Mesenchymal stem cell (in vitro differentiated cells and primary cell): ENCODE measurements at regions not wholly inside any gene's neighbourhood (a gene's known extent, or its start where the extent isn't known, plus 50 kb on each side); places are given as distances from the start of the nearest gene placed in this dataset.
"Not testable (repeated sequence)": the region's sequence is repeated elsewhere in the genome, so short reads cannot be mapped to it uniquely, and the experiment has no call there.

Experiments
- DNase-seq: peaks from one replicate; pipeline ENCODE4 v3.0.0-alpha.2; 2013
- H2AFZ ChIP-seq: one replicate; pipeline ENCODE4 v1.6.1; 2013; ENCODE audit warnings: low read depth, mild to moderate bottlenecking, control low read depth, inconsistent platforms, low read length, moderate library complexity
- H2AK5ac ChIP-seq: 2 replicates; pipeline ENCODE4 v1.6.1; 2013; ENCODE audit warnings: low read length, moderate library complexity, mild to moderate bottlenecking, inconsistent platforms; ENCODE audit not compliant: severe bottlenecking
- H2BK120ac ChIP-seq: one replicate; pipeline ENCODE4 v1.6.1; 2013; ENCODE audit warnings: low read depth, mild to moderate bottlenecking, inconsistent platforms, low read length, moderate library complexity
- H2BK12ac ChIP-seq, 2 experiments: one replicate each; pipeline ENCODE4 v1.6.1; 2013; ENCODE audit warnings: inconsistent platforms in 2 of 2, low read length in 2 of 2, mild to moderate bottlenecking in 2 of 2, moderate library complexity in 2 of 2, control low read depth in 1 of 2
- H2BK15ac ChIP-seq: one replicate; pipeline ENCODE4 v1.6.1; 2013; ENCODE audit warnings: mild to moderate bottlenecking, low read depth, inconsistent platforms; ENCODE audit not compliant: poor library complexity, severe bottlenecking
- H2BK5ac ChIP-seq: 2 replicates; pipeline ENCODE4 v1.6.1; 2013; ENCODE audit warnings: low read depth, mild to moderate bottlenecking, low read length, control low read depth, inconsistent platforms; ENCODE audit not compliant: poor library complexity, severe bottlenecking
- H3K14ac ChIP-seq, 2 experiments: one replicate each; pipeline ENCODE4 v1.6.1; 2013; ENCODE audit warnings: inconsistent platforms in 2 of 2, low read length in 2 of 2, control low read depth in 1 of 2, mild to moderate bottlenecking in 1 of 2, moderate library complexity in 1 of 2
- H3K18ac ChIP-seq, 2 experiments: one replicate each; pipeline ENCODE4 v1.6.1; 2013; ENCODE audit warnings: inconsistent platforms in 2 of 2, low read length in 2 of 2, control low read depth in 1 of 2, low read depth in 1 of 2, mild to moderate bottlenecking in 1 of 2
- H3K23ac ChIP-seq, 2 experiments: one replicate each; pipeline ENCODE4 v1.6.1; 2013; ENCODE audit warnings: inconsistent platforms in 2 of 2, low read length in 2 of 2, mild to moderate bottlenecking in 2 of 2, moderate library complexity in 2 of 2, control low read depth in 1 of 2
- H3K27ac ChIP-seq: 2 replicates; pipeline ENCODE4 v1.5.1; 2013; ENCODE audit warnings: mild to moderate bottlenecking, moderate library complexity, low read length, control low read depth, inconsistent platforms; ENCODE audit not compliant: poor library complexity, severe bottlenecking
- H3K27me3 ChIP-seq, 2 experiments: 2 replicates each; pipeline versions ENCODE4 v1.6.1 to v1.7.0; 2013; ENCODE audit warnings: low read length in 2 of 2, mild to moderate bottlenecking in 2 of 2, moderate library complexity in 2 of 2, control low read depth in 1 of 2, inconsistent platforms in 1 of 2; ENCODE audit not compliant: control insufficient read depth in 1 of 2, insufficient read depth in 1 of 2
- H3K36me3 ChIP-seq, 2 experiments: 2 replicates each; pipeline versions ENCODE4 v1.6.1 to v1.7.0; 2013; ENCODE audit warnings: low read length in 2 of 2, control low read depth in 1 of 2, inconsistent platforms in 1 of 2, low read depth in 1 of 2, mild to moderate bottlenecking in 1 of 2; ENCODE audit not compliant: insufficient read depth in 2 of 2, control insufficient read depth in 1 of 2
- H3K4ac ChIP-seq, 2 experiments: one replicate each; pipeline ENCODE4 v1.6.1; 2013; ENCODE audit warnings: inconsistent platforms in 2 of 2, low read length in 2 of 2, mild to moderate bottlenecking in 2 of 2, moderate library complexity in 2 of 2, control low read depth in 1 of 2, low read depth in 1 of 2
- H3K4me1 ChIP-seq: 2 replicates; pipeline ENCODE4 v1.6.1; 2013; ENCODE audit warnings: low read depth, low read length, control low read depth; ENCODE audit not compliant: control insufficient read depth, insufficient read depth
- H3K4me2 ChIP-seq: 2 replicates; pipeline ENCODE4 v1.6.1; 2013; ENCODE audit warnings: low read length, mild to moderate bottlenecking, inconsistent platforms; ENCODE audit not compliant: poor library complexity, severe bottlenecking
- H3K4me3 ChIP-seq, 2 experiments: 2 replicates each; pipeline versions ENCODE4 v1.5.1 to v1.7.0; 2013; ENCODE audit warnings: low read length in 2 of 2, mild to moderate bottlenecking in 2 of 2, control low read depth in 1 of 2, low read depth in 1 of 2; ENCODE audit not compliant: insufficient read depth in 1 of 2
- H3K79me1 ChIP-seq: replicated peaks from 2 replicates; pipeline ENCODE4 v1.6.1; 2013; ENCODE audit warnings: mild to moderate bottlenecking, control low read depth, low read length, inconsistent platforms; ENCODE audit not compliant: poor library complexity, severe bottlenecking
- H3K9ac ChIP-seq: 2 replicates; pipeline ENCODE4 v1.7.0; 2013; ENCODE audit warnings: mild to moderate bottlenecking, low read length, moderate library complexity
- H3K9me3 ChIP-seq: 2 replicates; pipeline ENCODE4 v1.7.0; 2013; ENCODE audit warnings: mild to moderate bottlenecking, low read length; ENCODE audit not compliant: control insufficient read depth
- H4K8ac ChIP-seq: one replicate; pipeline ENCODE4 v1.6.1; 2013; ENCODE audit warnings: inconsistent platforms, mild to moderate bottlenecking, low read length, moderate library complexity
- H4K91ac ChIP-seq: one replicate; pipeline ENCODE4 v1.6.1; 2013; ENCODE audit warnings: mild to moderate bottlenecking, low read length, inconsistent platforms
- WGBS: methylation state at CpG from one replicate; pipeline ENCODE4 v1.1.7; 2013; ENCODE audit warnings: mixed read lengths; 5-methylcytosine and 5-hydroxymethylcytosine counted together

DNA sequence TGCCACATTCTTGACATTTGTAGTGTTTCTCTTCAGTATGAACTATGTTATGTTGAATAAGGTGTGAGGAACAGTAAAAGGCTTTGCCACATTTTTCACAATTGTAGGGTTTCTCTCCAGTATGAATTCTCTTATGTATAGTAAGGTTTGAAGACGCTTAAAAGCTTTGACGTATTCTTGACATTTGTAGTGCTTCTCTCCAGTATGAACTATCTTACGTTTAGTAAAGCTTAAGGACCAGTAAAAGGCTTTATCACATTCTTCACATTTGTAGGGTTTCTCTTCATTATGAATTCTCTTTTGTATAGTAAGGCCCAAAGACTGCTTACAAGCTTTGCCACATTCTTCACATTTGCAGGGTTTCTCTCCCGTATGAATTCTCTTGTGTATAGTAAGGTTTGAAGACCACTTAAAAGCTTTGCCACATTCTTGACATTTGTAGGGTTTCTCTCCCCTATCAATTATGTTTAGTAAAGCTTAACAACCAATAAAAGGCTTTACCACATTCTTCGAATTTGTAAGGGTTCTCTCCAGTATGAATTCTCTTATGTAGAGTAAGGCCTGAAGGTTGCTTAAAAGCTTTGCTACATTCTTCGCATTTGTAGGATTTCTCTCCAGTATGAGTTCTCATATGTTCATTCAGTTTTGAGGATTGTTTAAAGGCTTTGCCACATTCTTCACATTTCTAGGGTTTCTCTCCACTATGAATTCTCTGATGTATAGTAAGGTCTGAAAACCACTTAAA is 301.6 kb downstream of the ZNF33B start:
- not testable (repeated sequence) for H3K23ac ChIP-seq, H2BK12ac ChIP-seq, H2BK5ac ChIP-seq, H3K36me3 ChIP-seq, H3K27me3 ChIP-seq, H3K27ac ChIP-seq, H3K4me1 ChIP-seq, H4K8ac ChIP-seq, H3K4me2 ChIP-seq, H2AK5ac ChIP-seq, H3K9ac ChIP-seq, H3K4ac ChIP-seq, H2BK15ac ChIP-seq, H3K79me1 ChIP-seq, H3K18ac ChIP-seq, DNase-seq, H3K14ac ChIP-seq, H2BK120ac ChIP-seq, H4K91ac ChIP-seq, H2AFZ ChIP-seq
- WGBS = no CpG with 5 or more reads among the region's 6 CpGs
- Histone ChIP-seq H3K4me3 (peak overlapping the region in 1 of 2 experiments; percentile 29), H3K9me3 (peaks cover 81% of the 10 kb centered on the region)

DNA sequence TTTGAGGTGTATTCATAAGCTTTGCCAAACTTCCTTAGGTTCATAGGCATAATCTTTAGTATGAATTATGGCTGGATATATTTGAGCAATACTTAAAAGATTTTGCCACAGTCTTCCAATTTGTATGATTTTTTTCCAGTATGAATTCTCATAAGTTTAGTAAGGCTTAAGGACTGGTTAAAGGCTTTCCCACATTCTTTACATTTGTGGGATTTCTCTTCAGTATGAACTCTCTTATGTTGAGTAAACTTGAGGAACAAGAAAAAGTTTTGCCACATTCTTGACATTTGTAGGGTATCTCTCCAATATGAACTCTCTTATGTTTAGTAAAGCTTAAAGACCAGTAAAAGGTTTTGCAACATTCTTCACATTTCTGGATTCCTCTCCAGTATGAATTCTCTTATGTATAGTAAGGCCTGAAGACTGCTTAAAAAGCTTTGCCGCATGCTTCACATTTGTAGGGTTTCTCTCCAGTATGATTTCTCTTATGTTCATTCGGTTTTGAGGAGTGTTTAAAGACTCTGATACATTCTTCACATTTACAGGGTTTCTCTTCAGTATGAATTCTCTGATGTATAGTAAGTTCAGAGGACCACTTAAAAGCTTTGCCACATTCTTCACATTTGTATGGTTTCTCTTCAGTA is 302.6 kb downstream of the ZNF33B start:
- H3K9ac ChIP-seq, H3K23ac ChIP-seq, H4K8ac ChIP-seq, DNase-seq, H3K4me2 ChIP-seq, H3K27me3 ChIP-seq, H3K27ac ChIP-seq, H2AFZ ChIP-seq, H2AK5ac ChIP-seq, H3K4ac ChIP-seq, H2BK120ac ChIP-seq, H2BK15ac ChIP-seq, H2BK5ac ChIP-seq, H4K91ac ChIP-seq, H3K14ac ChIP-seq, H3K4me1 ChIP-seq, H3K79me1 ChIP-seq, H2BK12ac ChIP-seq, H3K36me3 ChIP-seq, H3K18ac ChIP-seq: not testable (repeated sequence)
- no CpG with 5 or more reads among the region's 2 CpGs for WGBS
- Histone ChIP-seq H3K4me3 (peak overlapping the region in 1 of 2 experiments; percentile 50), H3K9me3 (peaks cover 84% of the 10 kb centered on the region)

DNA sequence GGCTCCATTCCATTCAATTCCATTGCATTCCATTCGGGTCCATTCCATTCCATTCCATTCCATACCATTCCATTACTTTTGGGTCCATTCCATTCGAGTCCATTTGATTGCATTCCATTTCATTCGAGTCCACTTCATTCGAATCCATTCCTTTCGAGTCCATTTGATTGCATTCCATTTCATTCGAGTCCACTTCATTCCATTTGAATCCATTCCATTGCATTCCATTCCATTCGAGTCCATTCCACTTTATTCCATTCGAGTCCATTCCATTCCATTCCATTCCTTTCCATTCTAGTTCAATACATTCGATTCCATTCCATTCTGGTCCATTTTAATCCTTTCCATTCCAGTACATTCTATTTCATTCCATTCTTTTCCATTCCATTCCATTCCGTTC is 334.0 kb downstream of the ZNF33B start:
- no peak for DNase-seq
- Histone ChIP-seq H3K4me3 (peak overlapping the region in 1 of 2 experiments; percentile 44), H3K18ac (no peak overlapping the region), H3K4me1 (no peaks in the 10 kb centered on the region), H3K36me3 (no peaks in the 10 kb centered on the region), H2BK15ac (no peak overlapping the region), H3K9ac (no peak overlapping the region), H2BK12ac (no peak overlapping the region), H3K79me1 (no peaks in the 10 kb centered on the region), H2AFZ (no peak overlapping the region), H3K4me2 (no peak overlapping the region), H3K9me3 (peaks cover 96% of the 10 kb centered on the region), H2BK5ac (no peak overlapping the region), H3K23ac (no peak overlapping the region), H4K8ac (no peak overlapping the region), H3K27me3 (no peaks in the 10 kb centered on the region), H3K4ac (no peak overlapping the region), H3K27ac (no peak overlapping the region), H3K14ac (no peak overlapping the region), H2BK120ac (no peak overlapping the region), H2AK5ac (no peak overlapping the region), H4K91ac (no peak overlapping the region)
- 70% methylated on average over 10 of the region's 10 CpGs for WGBS

DNA sequence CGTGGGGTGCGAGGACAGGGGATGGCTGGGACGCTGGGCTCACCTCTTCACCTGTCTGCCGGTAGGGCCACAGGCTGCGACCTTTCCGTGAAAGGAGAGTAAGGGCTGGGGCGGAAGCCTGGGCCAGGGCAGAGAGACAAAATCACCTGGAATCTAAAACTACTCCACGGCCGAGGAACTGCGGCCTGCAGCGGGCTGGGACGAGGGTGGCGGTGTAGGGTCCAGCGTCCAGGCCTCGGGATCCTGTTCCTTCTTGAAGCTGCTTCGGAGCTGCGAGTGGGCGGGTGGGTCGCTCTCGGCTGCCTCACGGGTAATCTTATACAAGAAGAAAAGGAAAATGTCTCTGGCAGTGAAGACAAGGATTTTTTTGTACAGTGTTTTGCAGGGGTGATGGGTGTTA is 356.5 kb downstream of the ZNF33B start:
- H2BK12ac ChIP-seq, H3K27me3 ChIP-seq, H3K18ac ChIP-seq, H4K8ac ChIP-seq, H3K4ac ChIP-seq, H2AK5ac ChIP-seq, H2BK120ac ChIP-seq, H3K9me3 ChIP-seq, H3K23ac ChIP-seq, H3K27ac ChIP-seq, H2BK15ac ChIP-seq, H3K4me2 ChIP-seq, H3K4me1 ChIP-seq, DNase-seq, H3K36me3 ChIP-seq, H3K9ac ChIP-seq, H3K4me3 ChIP-seq, H3K79me1 ChIP-seq, H3K14ac ChIP-seq, H4K91ac ChIP-seq, H2AFZ ChIP-seq, H2BK5ac ChIP-seq: not testable (repeated sequence)
- WGBS = 85% methylated on average over 21 of the region's 21 CpGs
